ENCODE measurements at regions not wholly inside any gene's neighbourhood (a gene's known extent, or its start where the extent isn't known, plus 50 kb on each side); places are given as distances from the start of the nearest gene placed in this dataset.

GRCh38 chr13:58238972-58239773 lies 607.6 kb downstream of the PCDH17 start:
- Histone ChIP-seq H3K4me1 (ENCODE audit: insufficient read depth, low read length, poor library complexity, severe bottlenecking) (no peaks in the 10 kb centered on the region), H3K4me3 (ENCODE audit: low read depth, low read length, poor library complexity, severe bottlenecking) (no peak overlapping the region), H3K27me3 (replicated peaks; ENCODE audit: insufficient read depth, low read depth, low read length, poor library complexity) (no peaks in the 10 kb centered on the region), H3K27ac (ENCODE audit: low read depth, low read length, poor library complexity, severe bottlenecking) (no peak overlapping the region), H3K36me3 (ENCODE audit: insufficient read depth, low read length, poor library complexity, severe bottlenecking) (no peaks in the 10 kb centered on the region), H3K9me3 (ENCODE audit: low read depth, low read length, poor library complexity, severe bottlenecking) (no peaks in the 10 kb centered on the region)
- CTCF ChIA-PET, result no interaction called here
- BruUV-seq (replicated peaks), result no TSS peak
- DNase-seq (ENCODE audit: low spot score), result no peak
- intact Hi-C loops (cut with micrococcal nuclease; ENCODE audit: unreplicated experiment), result no loop called here
- POLR2A ChIA-PET (ENCODE audit: low non-redundant PET), result no interaction called here
- TF ChIP-seq CTCF (conservative IDR thresholded peaks at IDR 0.05; ENCODE audit: low read depth, low read length) (no peak), EZH2 (IDR thresholded peaks at IDR 0.05; ENCODE audit: borderline replicate concordance, low read depth, low read length, poor library complexity, severe bottlenecking) (no peak)

GRCh38 chr13:58239774-58240268 lies 608.3 kb downstream of the PCDH17 start:
- H3K36me3 ChIP-seq (ENCODE audit: insufficient read depth, low read length, poor library complexity, severe bottlenecking), result no peaks in the 10 kb centered on the region
- intact Hi-C loops (cut with micrococcal nuclease; ENCODE audit: unreplicated experiment), result no loop called here
- DNase-seq (ENCODE audit: low spot score), result no peak
- no TSS peak for BruUV-seq (replicated peaks)
- ChIA-PET POLR2A (ENCODE audit: low non-redundant PET) (no interaction called here), CTCF (no interaction called here)
- no peaks in the 10 kb centered on the region for H3K9me3 ChIP-seq (ENCODE audit: low read depth, low read length, poor library complexity, severe bottlenecking)
- no peak overlapping the region for H3K4me3 ChIP-seq (ENCODE audit: low read depth, low read length, poor library complexity, severe bottlenecking)
- H3K4me1 ChIP-seq (ENCODE audit: insufficient read depth, low read length, poor library complexity, severe bottlenecking), result no peaks in the 10 kb centered on the region
- no peak overlapping the region for H3K27ac ChIP-seq (ENCODE audit: low read depth, low read length, poor library complexity, severe bottlenecking)
- TF ChIP-seq CTCF (conservative IDR thresholded peaks at IDR 0.05; ENCODE audit: low read depth, low read length) (no peak), EZH2 (IDR thresholded peaks at IDR 0.05; ENCODE audit: borderline replicate concordance, low read depth, low read length, poor library complexity, severe bottlenecking) (no peak)
- no peaks in the 10 kb centered on the region for H3K27me3 ChIP-seq (replicated peaks; ENCODE audit: insufficient read depth, low read depth, low read length, poor library complexity)

- TF ChIP-seq CTCF (conservative IDR thresholded peaks at IDR 0.05; ENCODE audit: low read depth, low read length) (no peak), EZH2 (IDR thresholded peaks at IDR 0.05; ENCODE audit: borderline replicate concordance, low read depth, low read length, poor library complexity, severe bottlenecking) (no peak)
- DNase-seq (ENCODE audit: low spot score), result no peak
- H3K4me1 ChIP-seq (ENCODE audit: insufficient read depth, low read length, poor library complexity, severe bottlenecking), result no peaks in the 10 kb centered on the region
- POLR2A ChIA-PET (ENCODE audit: low non-redundant PET), result no interaction called here
- no peaks in the 10 kb centered on the region for H3K9me3 ChIP-seq (ENCODE audit: low read depth, low read length, poor library complexity, severe bottlenecking)
- intact Hi-C loops (cut with micrococcal nuclease; ENCODE audit: unreplicated experiment), result no loop called here
- no peak overlapping the region for H3K27ac ChIP-seq (ENCODE audit: low read depth, low read length, poor library complexity, severe bottlenecking)
- no TSS peak for BruUV-seq (replicated peaks)
- H3K36me3 ChIP-seq (ENCODE audit: insufficient read depth, low read length, poor library complexity, severe bottlenecking), result no peaks in the 10 kb centered on the region
- H3K4me3 ChIP-seq (ENCODE audit: low read depth, low read length, poor library complexity, severe bottlenecking), result no peak overlapping the region
- CTCF ChIA-PET, result no interaction called here
- no peaks in the 10 kb centered on the region for H3K27me3 ChIP-seq (replicated peaks; ENCODE audit: insufficient read depth, low read depth, low read length, poor library complexity)
These were observed 615.5 kb downstream of the PCDH17 start for GRCh38 chr13:58247080-58247479.

Data from A673 (cell line).